SJSA1 (cell line): ENCODE measurements at regions not wholly inside any gene's neighbourhood (a gene's known extent, or its start where the extent isn't known, plus 50 kb on each side); places are given as distances from the start of the nearest gene placed in this dataset.
"Not testable (repeated sequence)": the region's sequence is repeated elsewhere in the genome, so short reads cannot be mapped to it uniquely, and the experiment has no call there.

Source experiments
- DNase-seq, 2 experiments: peaks; one replicate each; pipeline ENCODE4 v3.0.0-alpha.2; 2015 to 2020; ENCODE audit warnings: low spot score in 2 of 2, low read depth in 1 of 2
- H3K27ac ChIP-seq: fragments of 250-450 bp; sonication (Bioruptor Pico); 2 replicates; pipeline ENCODE4 v1.5.1; 2020; ENCODE audit warnings: mild to moderate bottlenecking, moderate library complexity
- H3K27me3 ChIP-seq: fragments of 250-450 bp; sonication (Bioruptor Pico); replicated peaks from 2 replicates; pipeline ENCODE4 v1.5.1; 2020; ENCODE audit warnings: mild to moderate bottlenecking, moderate library complexity
- H3K36me3 ChIP-seq: fragments of 250-450 bp; sonication (Bioruptor Pico); 2 replicates; pipeline ENCODE4 v1.5.1; 2020; ENCODE audit warnings: mild to moderate bottlenecking
- H3K4me1 ChIP-seq: fragments of 250-450 bp; sonication (Bioruptor Pico); replicated peaks from 2 replicates; pipeline ENCODE4 v1.6.1; 2021; ENCODE audit warnings: mild to moderate bottlenecking
- H3K4me3 ChIP-seq: fragments of 250-450 bp; sonication (Bioruptor Pico); 2 replicates; pipeline ENCODE4 v1.5.1; 2020; ENCODE audit warnings: mild to moderate bottlenecking
- H3K9me3 ChIP-seq: fragments of 250-450 bp; sonication (Bioruptor Pico); replicated peaks from 2 replicates; pipeline ENCODE4 v1.5.1; 2020; ENCODE audit warnings: mild to moderate bottlenecking

DNA sequence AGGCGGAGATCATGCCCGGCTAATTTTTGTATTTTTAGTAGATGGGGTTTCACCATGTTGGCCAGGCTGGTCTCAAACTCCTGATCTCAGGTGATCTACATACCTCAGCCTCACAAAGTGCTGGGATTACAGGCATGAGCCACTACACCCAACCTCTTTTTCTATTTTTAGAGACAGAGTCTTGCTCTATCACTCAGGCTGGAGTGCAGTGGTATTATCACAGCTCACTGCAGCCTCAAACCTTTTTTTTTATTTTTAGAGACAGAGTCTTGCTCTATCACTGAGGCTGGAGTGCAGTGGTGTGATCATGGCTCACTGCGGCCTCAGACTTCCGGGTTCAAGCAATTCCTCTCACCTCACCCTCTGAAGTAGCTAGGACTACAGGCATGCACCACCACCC, 64.6 kb upstream of the ADGRL1 start:
- not testable (repeated sequence) for H3K27me3 ChIP-seq, H3K4me3 ChIP-seq, DNase-seq, H3K27ac ChIP-seq, H3K4me1 ChIP-seq, H3K36me3 ChIP-seq, H3K9me3 ChIP-seq

GRCh38 chr19:14267224-14267741, 61.3 kb upstream of the ADGRL1 start:
- H3K27ac ChIP-seq, result no peak overlapping the region
- H3K27me3 ChIP-seq, result no peaks in the 10 kb centered on the region
- no peak for DNase-seq
- no peaks in the 10 kb centered on the region for H3K36me3 ChIP-seq
- no peak overlapping the region for H3K4me3 ChIP-seq
- H3K4me1 ChIP-seq, result no peaks in the 10 kb centered on the region
- no peaks in the 10 kb centered on the region for H3K9me3 ChIP-seq

DNA sequence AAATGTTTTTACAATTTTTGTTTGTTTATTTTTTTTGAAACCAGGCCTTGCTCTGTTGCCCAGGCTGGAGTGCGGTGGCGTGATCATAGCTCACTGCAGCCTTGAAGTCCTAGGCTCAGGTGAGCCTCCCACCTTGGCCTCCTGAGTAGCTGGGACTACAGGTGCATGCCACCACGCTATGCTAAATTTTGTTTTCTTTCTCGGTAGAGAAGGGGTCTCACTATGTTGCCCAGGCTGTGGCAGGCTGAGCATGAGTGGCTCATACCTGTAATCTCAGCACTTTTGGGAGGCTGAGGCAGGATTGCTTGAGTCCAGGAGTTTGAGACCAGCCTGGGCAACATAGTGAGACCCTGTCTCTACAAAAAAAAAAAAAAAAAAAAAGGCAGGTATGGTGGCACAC, 60.2 kb upstream of the ADGRL1 start:
- not testable (repeated sequence) for H3K4me1 ChIP-seq, DNase-seq, H3K27me3 ChIP-seq, H3K4me3 ChIP-seq, H3K36me3 ChIP-seq, H3K27ac ChIP-seq, H3K9me3 ChIP-seq

- H3K4me3 ChIP-seq, result no peak overlapping the region
- no peak for DNase-seq
- no peaks in the 10 kb centered on the region for H3K27me3 ChIP-seq
- no peaks in the 10 kb centered on the region for H3K36me3 ChIP-seq
- no peak overlapping the region for H3K27ac ChIP-seq
- no peaks in the 10 kb centered on the region for H3K9me3 ChIP-seq
- H3K4me1 ChIP-seq, result no peaks in the 10 kb centered on the region
These were observed 59.5 kb upstream of the ADGRL1 start for GRCh38 chr19:14265290-14266036.

GRCh38 chr19:14255902-14256649, 50.1 kb upstream of the ADGRL1 start:
- H3K9me3 ChIP-seq, H3K27me3 ChIP-seq, H3K4me1 ChIP-seq, DNase-seq, H3K36me3 ChIP-seq, H3K4me3 ChIP-seq, H3K27ac ChIP-seq: not testable (repeated sequence)
